ENCODE measurements at regions not wholly inside any gene's neighbourhood (a gene's known extent, or its start where the extent isn't known, plus 50 kb on each side); places are given as distances from the start of the nearest gene placed in this dataset.

GRCh38 chr10:121338206-121338980 is 259.9 kb downstream of the FGFR2 start:
- TF ChIP-seq POLR2A (IDR thresholded peaks at IDR 0.05; ENCODE audit: borderline replicate concordance, extremely low read depth, insufficient read depth, insufficient read length), result no peak
- no peak for TF ChIP-seq EZH2phosphoT487 (IDR thresholded peaks at IDR 0.05; ENCODE audit: borderline replicate concordance)
